ENCODE measurements at regions not wholly inside any gene's neighbourhood (a gene's known extent, or its start where the extent isn't known, plus 50 kb on each side); places are given as distances from the start of the nearest gene placed in this dataset.

DNA sequence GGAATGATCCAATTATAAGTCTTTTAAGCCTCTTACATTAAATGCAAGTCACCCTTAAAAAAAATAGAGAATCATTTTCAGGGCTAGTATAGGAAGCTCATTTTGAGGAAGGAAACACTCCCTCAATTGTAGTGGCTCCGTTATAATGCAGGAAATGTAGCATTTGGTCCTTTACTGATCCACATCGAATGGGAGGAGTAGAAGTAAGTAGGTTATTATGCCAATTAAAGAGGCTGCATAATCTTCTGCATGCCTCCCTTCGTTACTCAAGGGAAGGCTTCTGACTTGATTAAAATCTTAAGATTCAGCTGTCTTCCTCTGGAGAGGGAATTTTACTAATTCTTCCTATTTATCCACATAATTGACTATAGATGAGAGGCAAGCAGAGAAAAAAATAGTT is 579.2 kb upstream of the COX7C start:
- H3K4me3 ChIP-seq (ENCODE audit: low read depth, low read length, poor library complexity, severe bottlenecking), result no peak overlapping the region
- CTCF ChIA-PET, result no interaction called here
- no peak overlapping the region for H3K27ac ChIP-seq (ENCODE audit: low read depth, low read length, poor library complexity, severe bottlenecking)
- no peaks in the 10 kb centered on the region for H3K4me1 ChIP-seq (ENCODE audit: insufficient read depth, low read length, poor library complexity, severe bottlenecking)
- DNase-seq (ENCODE audit: low spot score), result peak; percentile 58
- TF ChIP-seq, protein P1, sequence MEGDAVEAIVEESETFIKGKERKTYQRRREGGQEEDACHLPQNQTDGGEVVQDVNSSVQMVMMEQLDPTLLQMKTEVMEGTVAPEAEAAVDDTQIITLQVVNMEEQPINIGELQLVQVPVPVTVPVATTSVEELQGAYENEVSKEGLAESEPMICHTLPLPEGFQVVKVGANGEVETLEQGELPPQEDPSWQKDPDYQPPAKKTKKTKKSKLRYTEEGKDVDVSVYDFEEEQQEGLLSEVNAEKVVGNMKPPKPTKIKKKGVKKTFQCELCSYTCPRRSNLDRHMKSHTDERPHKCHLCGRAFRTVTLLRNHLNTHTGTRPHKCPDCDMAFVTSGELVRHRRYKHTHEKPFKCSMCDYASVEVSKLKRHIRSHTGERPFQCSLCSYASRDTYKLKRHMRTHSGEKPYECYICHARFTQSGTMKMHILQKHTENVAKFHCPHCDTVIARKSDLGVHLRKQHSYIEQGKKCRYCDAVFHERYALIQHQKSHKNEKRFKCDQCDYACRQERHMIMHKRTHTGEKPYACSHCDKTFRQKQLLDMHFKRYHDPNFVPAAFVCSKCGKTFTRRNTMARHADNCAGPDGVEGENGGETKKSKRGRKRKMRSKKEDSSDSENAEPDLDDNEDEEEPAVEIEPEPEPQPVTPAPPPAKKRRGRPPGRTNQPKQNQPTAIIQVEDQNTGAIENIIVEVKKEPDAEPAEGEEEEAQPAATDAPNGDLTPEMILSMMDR (conservative IDR thresholded peaks at IDR 0.05; ENCODE audit: low read depth, low read length), result no peak
- TF ChIP-seq EZH2 (IDR thresholded peaks at IDR 0.05; ENCODE audit: borderline replicate concordance, low read depth, low read length, poor library complexity, severe bottlenecking), result no peak
- no TSS peak for BruUV-seq (replicated peaks)
- no peaks in the 10 kb centered on the region for H3K36me3 ChIP-seq (ENCODE audit: insufficient read depth, low read length, poor library complexity, severe bottlenecking)
- no peaks in the 10 kb centered on the region for H3K27me3 ChIP-seq (replicated peaks; ENCODE audit: insufficient read depth, low read depth, low read length, poor library complexity)
- no peaks in the 10 kb centered on the region for H3K9me3 ChIP-seq (ENCODE audit: low read depth, low read length, poor library complexity, severe bottlenecking)
- POLR2A ChIA-PET (ENCODE audit: low non-redundant PET), result no interaction called here
- intact Hi-C loops (cut with micrococcal nuclease; ENCODE audit: unreplicated experiment), result no loop called here

DNA sequence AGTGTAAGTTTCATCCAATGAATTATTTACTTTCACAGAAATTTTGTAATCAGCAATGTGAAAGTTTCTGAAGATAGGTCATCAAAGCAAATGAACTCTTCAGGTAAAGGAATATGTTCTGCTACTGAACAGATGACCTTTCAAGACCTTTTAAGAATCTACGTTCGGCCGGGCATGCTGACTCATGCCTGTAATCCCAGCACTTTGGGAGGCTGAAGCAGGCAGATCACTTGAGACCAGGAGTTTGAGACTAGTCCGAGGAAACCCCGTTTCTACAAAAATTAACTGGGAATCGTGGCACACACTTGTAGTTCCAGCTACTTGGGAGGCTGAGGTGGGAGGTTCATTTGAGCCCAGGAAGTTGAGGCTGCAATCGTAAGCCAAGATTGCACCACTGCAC is 578.4 kb upstream of the COX7C start:
- Histone ChIP-seq H3K4me1 (ENCODE audit: insufficient read depth, low read length, poor library complexity, severe bottlenecking) (no peaks in the 10 kb centered on the region), H3K27me3 (replicated peaks; ENCODE audit: insufficient read depth, low read depth, low read length, poor library complexity) (no peaks in the 10 kb centered on the region), H3K4me3 (ENCODE audit: low read depth, low read length, poor library complexity, severe bottlenecking) (no peak overlapping the region), H3K9me3 (ENCODE audit: low read depth, low read length, poor library complexity, severe bottlenecking) (no peaks in the 10 kb centered on the region), H3K27ac (ENCODE audit: low read depth, low read length, poor library complexity, severe bottlenecking) (no peak overlapping the region), H3K36me3 (ENCODE audit: insufficient read depth, low read length, poor library complexity, severe bottlenecking) (no peaks in the 10 kb centered on the region)
- no TSS peak for BruUV-seq (replicated peaks)
- POLR2A ChIA-PET (ENCODE audit: low non-redundant PET), result no interaction called here
- CTCF ChIA-PET, result no interaction called here
- intact Hi-C loops (cut with micrococcal nuclease; ENCODE audit: unreplicated experiment), result no loop called here
- TF ChIP-seq EZH2 (IDR thresholded peaks at IDR 0.05; ENCODE audit: borderline replicate concordance, low read depth, low read length, poor library complexity, severe bottlenecking), result no peak
- TF ChIP-seq, protein P1 (conservative IDR thresholded peaks at IDR 0.05; ENCODE audit: low read depth, low read length), result no peak
- DNase-seq (ENCODE audit: low spot score), result no peak

DNA sequence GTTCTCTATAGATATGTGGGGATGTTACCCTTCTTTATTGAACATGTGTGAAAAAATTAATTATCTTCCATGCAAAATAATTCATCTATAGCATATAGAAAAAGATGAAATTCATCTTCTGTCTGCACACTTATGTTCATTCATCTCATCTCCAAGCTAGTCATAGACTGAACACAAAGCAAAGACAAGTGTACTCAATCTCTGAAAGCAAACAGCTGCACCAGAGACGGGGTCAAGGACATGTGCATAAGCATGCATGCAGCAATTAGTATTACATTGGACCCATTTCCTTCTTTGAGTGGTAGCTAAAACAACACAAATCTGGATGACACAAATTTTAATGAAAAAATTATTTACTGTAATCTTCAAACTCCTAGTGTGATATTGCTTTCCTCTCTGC is 547.0 kb upstream of the COX7C start:
- no peak for DNase-seq (ENCODE audit: low spot score)
- ChIA-PET CTCF (no interaction called here), POLR2A (ENCODE audit: low non-redundant PET) (no interaction called here)
- no peak overlapping the region for H3K4me3 ChIP-seq (ENCODE audit: low read depth, low read length, poor library complexity, severe bottlenecking)
- no peaks in the 10 kb centered on the region for H3K9me3 ChIP-seq (ENCODE audit: low read depth, low read length, poor library complexity, severe bottlenecking)
- no peaks in the 10 kb centered on the region for H3K27me3 ChIP-seq (replicated peaks; ENCODE audit: insufficient read depth, low read depth, low read length, poor library complexity)
- no TSS peak for BruUV-seq (replicated peaks)
- H3K4me1 ChIP-seq (ENCODE audit: insufficient read depth, low read length, poor library complexity, severe bottlenecking), result peaks cover 4% of the 10 kb centered on the region
- H3K36me3 ChIP-seq (ENCODE audit: insufficient read depth, low read length, poor library complexity, severe bottlenecking), result no peaks in the 10 kb centered on the region
- TF ChIP-seq EZH2 (IDR thresholded peaks at IDR 0.05; ENCODE audit: borderline replicate concordance, low read depth, low read length, poor library complexity, severe bottlenecking), result no peak
- TF ChIP-seq, protein P1 (conservative IDR thresholded peaks at IDR 0.05; ENCODE audit: low read depth, low read length), result no peak
- H3K27ac ChIP-seq (ENCODE audit: low read depth, low read length, poor library complexity, severe bottlenecking), result no peak overlapping the region
- intact Hi-C loops (cut with micrococcal nuclease; ENCODE audit: unreplicated experiment), result no loop called here

All from A673 (cell line).